ENCODE measurements at regions not wholly inside any gene's neighbourhood (a gene's known extent, or its start where the extent isn't known, plus 50 kb on each side); places are given as distances from the start of the nearest gene placed in this dataset.

GRCh38 chr12:58414398-58414871 is 473.1 kb downstream of the ATP23 start:
- no peak for TF ChIP-seq CTCF (IDR thresholded peaks at IDR 0.05; ENCODE audit: low read length, missing control alignments)
- no peak overlapping the region for H3K4me3 ChIP-seq (replicated peaks; ENCODE audit: low read depth, low read length)
- peak; percentile 33 for DNase-seq (ENCODE audit: low read depth)

- no peak for TF ChIP-seq CTCF (IDR thresholded peaks at IDR 0.05; ENCODE audit: low read length, missing control alignments)
- no peak overlapping the region for H3K4me3 ChIP-seq (replicated peaks; ENCODE audit: low read depth, low read length)
- no peak for DNase-seq (ENCODE audit: low read depth)
Measured at GRCh38 chr12:58415716-58416115, 474.3 kb downstream of the ATP23 start.

GRCh38 chr12:58416236-58416635 is 474.9 kb downstream of the ATP23 start:
- peak; percentile 71 for DNase-seq (ENCODE audit: low read depth)
- TF ChIP-seq CTCF (IDR thresholded peaks at IDR 0.05; ENCODE audit: low read length, missing control alignments) = peak; percentile 28
- no peak overlapping the region for H3K4me3 ChIP-seq (replicated peaks; ENCODE audit: low read depth, low read length)

- DNase-seq (ENCODE audit: low read depth) = no peak
- no peak for TF ChIP-seq CTCF (IDR thresholded peaks at IDR 0.05; ENCODE audit: low read length, missing control alignments)
- H3K4me3 ChIP-seq (replicated peaks; ENCODE audit: low read depth, low read length) = no peak overlapping the region
Measured at GRCh38 chr12:58419196-58419760, 477.9 kb downstream of the ATP23 start.

- DNase-seq (ENCODE audit: low read depth) = no peak
- H3K4me3 ChIP-seq (replicated peaks; ENCODE audit: low read depth, low read length) = no peak overlapping the region
- TF ChIP-seq CTCF (IDR thresholded peaks at IDR 0.05; ENCODE audit: low read length, missing control alignments) = no peak
Measured at GRCh38 chr12:58419905-58420304, 478.5 kb downstream of the ATP23 start.

- H3K4me3 ChIP-seq (replicated peaks; ENCODE audit: low read depth, low read length) = no peak overlapping the region
- TF ChIP-seq CTCF (IDR thresholded peaks at IDR 0.05; ENCODE audit: low read length, missing control alignments) = no peak
- no peak for DNase-seq (ENCODE audit: low read depth)
Measured at GRCh38 chr12:58420503-58420902, 479.1 kb downstream of the ATP23 start.

GRCh38 chr12:58421990-58422389 is 480.6 kb downstream of the ATP23 start:
- no peak for DNase-seq (ENCODE audit: low read depth)
- no peak overlapping the region for H3K4me3 ChIP-seq (replicated peaks; ENCODE audit: low read depth, low read length)
- TF ChIP-seq CTCF (IDR thresholded peaks at IDR 0.05; ENCODE audit: low read length, missing control alignments) = no peak

Data from fibroblast of pulmonary artery (primary cell).